ENCODE measurements at regions not wholly inside any gene's neighbourhood (a gene's known extent, or its start where the extent isn't known, plus 50 kb on each side); places are given as distances from the start of the nearest gene placed in this dataset.

DNA sequence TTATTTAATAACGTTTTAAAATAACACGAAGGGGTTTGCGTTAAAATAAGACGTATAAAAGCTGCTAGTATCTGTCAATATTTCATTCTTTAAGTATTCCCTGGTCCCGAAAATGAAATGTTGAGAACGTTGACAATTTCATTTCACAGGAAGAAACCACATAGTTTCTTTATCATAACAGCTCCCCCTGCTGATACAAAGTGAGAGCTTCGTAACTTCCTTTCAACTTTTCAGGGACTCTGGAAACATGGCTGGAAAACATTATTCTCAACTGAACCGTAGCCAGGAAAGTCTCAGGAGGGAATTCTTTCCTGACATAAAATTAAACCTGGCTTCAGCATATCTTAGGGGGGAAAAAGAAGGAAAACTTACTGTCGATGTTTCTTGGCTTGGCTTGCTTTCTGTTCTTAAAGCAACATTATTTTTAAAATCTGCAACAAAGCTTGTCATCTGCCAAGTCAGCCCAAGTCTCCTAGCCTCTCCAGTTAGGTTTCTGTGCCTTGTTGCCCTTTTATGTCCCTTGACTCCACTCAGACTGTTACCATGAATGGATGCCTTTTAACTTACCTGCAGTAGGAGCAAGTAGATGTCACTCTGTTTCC, 122.9 kb upstream of the DAB2 start:
- Histone ChIP-seq H3K4me3 (ENCODE audit: low read depth in 1 of 2, low read length in 2 of 2) (no peak overlapping the region), H3K36me3 (ENCODE audit: control insufficient read depth in 1 of 2, insufficient read depth in 2 of 2, low read length in 2 of 2) (no peaks in the 10 kb centered on the region), H3K27ac (ENCODE audit: low read depth, low read length) (no peak overlapping the region), H3K4me1 (ENCODE audit: control insufficient read depth in 1 of 2, insufficient read depth in 2 of 2, low read length in 2 of 2) (no peaks in the 10 kb centered on the region), H3K9ac (ENCODE audit: low read depth in 1 of 2, low read length in 2 of 2) (no peak overlapping the region), H3K27me3 (ENCODE audit: control insufficient read depth in 1 of 2, insufficient read depth in 2 of 2, low read length in 2 of 2) (no peaks in the 10 kb centered on the region), H3K9me3 (ENCODE audit: control insufficient read depth in 1 of 2, low read length in 2 of 2) (no peaks in the 10 kb centered on the region)

GRCh38 chr5:39544941-39545340, 120.2 kb upstream of the DAB2 start:
- Histone ChIP-seq H3K9ac (ENCODE audit: low read depth in 1 of 2, low read length in 2 of 2) (no peak overlapping the region), H3K27me3 (ENCODE audit: control insufficient read depth in 1 of 2, insufficient read depth in 2 of 2, low read length in 2 of 2) (no peaks in the 10 kb centered on the region), H3K9me3 (ENCODE audit: control insufficient read depth in 1 of 2, low read length in 2 of 2) (no peaks in the 10 kb centered on the region), H3K36me3 (ENCODE audit: control insufficient read depth in 1 of 2, insufficient read depth in 2 of 2, low read length in 2 of 2) (no peaks in the 10 kb centered on the region), H3K27ac (ENCODE audit: low read depth, low read length) (no peak overlapping the region), H3K4me1 (ENCODE audit: control insufficient read depth in 1 of 2, insufficient read depth in 2 of 2, low read length in 2 of 2) (no peaks in the 10 kb centered on the region), H3K4me3 (ENCODE audit: low read depth in 1 of 2, low read length in 2 of 2) (no peak overlapping the region)

DNA sequence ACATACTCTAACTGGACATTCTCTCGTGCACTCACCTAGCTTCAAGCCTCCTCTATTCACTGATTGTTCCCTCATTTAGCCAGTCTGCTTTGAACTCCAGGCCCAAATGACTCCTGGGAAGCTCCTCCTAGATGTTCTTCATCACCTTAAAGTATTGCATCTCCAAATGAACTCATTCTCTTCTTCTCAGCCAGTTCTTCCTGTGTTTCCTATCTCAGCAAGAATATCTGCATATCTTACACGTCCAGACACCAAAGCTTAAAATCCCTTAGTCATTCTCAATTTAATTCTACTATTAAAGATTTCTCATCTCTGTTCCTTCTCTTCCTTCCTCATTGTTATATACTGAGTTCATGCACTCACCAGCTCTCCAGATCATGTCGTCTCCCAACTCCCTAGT, 118.6 kb upstream of the DAB2 start:
- no peak overlapping the region for H3K4me3 ChIP-seq (ENCODE audit: low read depth in 1 of 2, low read length in 2 of 2)
- H3K27me3 ChIP-seq (ENCODE audit: control insufficient read depth in 1 of 2, insufficient read depth in 2 of 2, low read length in 2 of 2) = no peaks in the 10 kb centered on the region
- H3K27ac ChIP-seq (ENCODE audit: low read depth, low read length) = no peak overlapping the region
- no peaks in the 10 kb centered on the region for H3K9me3 ChIP-seq (ENCODE audit: control insufficient read depth in 1 of 2, low read length in 2 of 2)
- no peaks in the 10 kb centered on the region for H3K36me3 ChIP-seq (ENCODE audit: control insufficient read depth in 1 of 2, insufficient read depth in 2 of 2, low read length in 2 of 2)
- H3K4me1 ChIP-seq (ENCODE audit: control insufficient read depth in 1 of 2, insufficient read depth in 2 of 2, low read length in 2 of 2) = no peaks in the 10 kb centered on the region
- no peak overlapping the region for H3K9ac ChIP-seq (ENCODE audit: low read depth in 1 of 2, low read length in 2 of 2)

- Histone ChIP-seq H3K9me3 (ENCODE audit: control insufficient read depth in 1 of 2, low read length in 2 of 2) (no peaks in the 10 kb centered on the region), H3K27me3 (ENCODE audit: control insufficient read depth in 1 of 2, insufficient read depth in 2 of 2, low read length in 2 of 2) (no peaks in the 10 kb centered on the region), H3K4me1 (ENCODE audit: control insufficient read depth in 1 of 2, insufficient read depth in 2 of 2, low read length in 2 of 2) (no peaks in the 10 kb centered on the region), H3K36me3 (ENCODE audit: control insufficient read depth in 1 of 2, insufficient read depth in 2 of 2, low read length in 2 of 2) (no peaks in the 10 kb centered on the region), H3K4me3 (ENCODE audit: low read depth in 1 of 2, low read length in 2 of 2) (no peak overlapping the region), H3K27ac (ENCODE audit: low read depth, low read length) (no peak overlapping the region), H3K9ac (ENCODE audit: low read depth in 1 of 2, low read length in 2 of 2) (no peak overlapping the region)
Measured at GRCh38 chr5:39542511-39543285, 117.9 kb upstream of the DAB2 start.

DNA sequence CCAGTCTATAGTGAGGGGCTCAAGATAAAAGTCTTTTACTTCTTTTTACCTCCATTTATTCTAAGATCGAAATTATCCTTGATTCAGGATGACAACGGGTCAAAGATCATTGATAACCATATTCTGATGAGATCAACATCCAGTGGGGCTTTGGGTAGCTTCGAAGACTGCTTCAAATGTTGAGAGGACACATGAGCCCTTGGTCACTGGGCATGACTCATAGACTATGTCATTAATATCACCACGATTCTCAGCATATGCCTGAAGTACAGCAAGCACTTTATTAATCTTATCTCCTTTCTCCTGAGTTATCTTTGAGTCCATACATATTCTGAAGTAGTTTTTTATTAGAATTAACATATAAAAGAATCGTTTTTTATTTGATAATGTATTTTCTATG, 117.1 kb upstream of the DAB2 start:
- no peak overlapping the region for H3K4me3 ChIP-seq (ENCODE audit: low read depth in 1 of 2, low read length in 2 of 2)
- no peak overlapping the region for H3K9ac ChIP-seq (ENCODE audit: low read depth in 1 of 2, low read length in 2 of 2)
- no peak overlapping the region for H3K27ac ChIP-seq (ENCODE audit: low read depth, low read length)
- H3K36me3 ChIP-seq (ENCODE audit: control insufficient read depth in 1 of 2, insufficient read depth in 2 of 2, low read length in 2 of 2) = no peaks in the 10 kb centered on the region
- H3K27me3 ChIP-seq (ENCODE audit: control insufficient read depth in 1 of 2, insufficient read depth in 2 of 2, low read length in 2 of 2) = no peaks in the 10 kb centered on the region
- H3K4me1 ChIP-seq (ENCODE audit: control insufficient read depth in 1 of 2, insufficient read depth in 2 of 2, low read length in 2 of 2) = no peaks in the 10 kb centered on the region
- no peaks in the 10 kb centered on the region for H3K9me3 ChIP-seq (ENCODE audit: control insufficient read depth in 1 of 2, low read length in 2 of 2)

GRCh38 chr5:39539470-39539869, 114.7 kb upstream of the DAB2 start:
- no peak overlapping the region for H3K9ac ChIP-seq (ENCODE audit: low read depth in 1 of 2, low read length in 2 of 2)
- no peak overlapping the region for H3K27ac ChIP-seq (ENCODE audit: low read depth, low read length)
- H3K27me3 ChIP-seq (ENCODE audit: control insufficient read depth in 1 of 2, insufficient read depth in 2 of 2, low read length in 2 of 2) = no peaks in the 10 kb centered on the region
- no peaks in the 10 kb centered on the region for H3K9me3 ChIP-seq (ENCODE audit: control insufficient read depth in 1 of 2, low read length in 2 of 2)
- no peak overlapping the region for H3K4me3 ChIP-seq (ENCODE audit: low read depth in 1 of 2, low read length in 2 of 2)
- H3K4me1 ChIP-seq (ENCODE audit: control insufficient read depth in 1 of 2, insufficient read depth in 2 of 2, low read length in 2 of 2) = no peaks in the 10 kb centered on the region
- no peaks in the 10 kb centered on the region for H3K36me3 ChIP-seq (ENCODE audit: control insufficient read depth in 1 of 2, insufficient read depth in 2 of 2, low read length in 2 of 2)

- no peaks in the 10 kb centered on the region for H3K36me3 ChIP-seq (ENCODE audit: control insufficient read depth in 1 of 2, insufficient read depth in 2 of 2, low read length in 2 of 2)
- H3K27me3 ChIP-seq (ENCODE audit: control insufficient read depth in 1 of 2, insufficient read depth in 2 of 2, low read length in 2 of 2) = no peaks in the 10 kb centered on the region
- H3K4me3 ChIP-seq (ENCODE audit: low read depth in 1 of 2, low read length in 2 of 2) = no peak overlapping the region
- no peaks in the 10 kb centered on the region for H3K4me1 ChIP-seq (ENCODE audit: control insufficient read depth in 1 of 2, insufficient read depth in 2 of 2, low read length in 2 of 2)
- no peaks in the 10 kb centered on the region for H3K9me3 ChIP-seq (ENCODE audit: control insufficient read depth in 1 of 2, low read length in 2 of 2)
- no peak overlapping the region for H3K27ac ChIP-seq (ENCODE audit: low read depth, low read length)
- no peak overlapping the region for H3K9ac ChIP-seq (ENCODE audit: low read depth in 1 of 2, low read length in 2 of 2)
Measured at GRCh38 chr5:39534690-39535089, 109.9 kb upstream of the DAB2 start.

- H3K4me1 ChIP-seq (ENCODE audit: control insufficient read depth in 1 of 2, insufficient read depth in 2 of 2, low read length in 2 of 2) = no peaks in the 10 kb centered on the region
- H3K9me3 ChIP-seq (ENCODE audit: control insufficient read depth in 1 of 2, low read length in 2 of 2) = no peaks in the 10 kb centered on the region
- H3K36me3 ChIP-seq (ENCODE audit: control insufficient read depth in 1 of 2, insufficient read depth in 2 of 2, low read length in 2 of 2) = no peaks in the 10 kb centered on the region
- H3K4me3 ChIP-seq (ENCODE audit: low read depth in 1 of 2, low read length in 2 of 2) = no peak overlapping the region
- no peaks in the 10 kb centered on the region for H3K27me3 ChIP-seq (ENCODE audit: control insufficient read depth in 1 of 2, insufficient read depth in 2 of 2, low read length in 2 of 2)
- no peak overlapping the region for H3K27ac ChIP-seq (ENCODE audit: low read depth, low read length)
- no peak overlapping the region for H3K9ac ChIP-seq (ENCODE audit: low read depth in 1 of 2, low read length in 2 of 2)
Measured at GRCh38 chr5:39533749-39534148, 109.0 kb upstream of the DAB2 start.

GRCh38 chr5:39532511-39532910, 107.7 kb upstream of the DAB2 start:
- H3K27ac ChIP-seq (ENCODE audit: low read depth, low read length) = no peak overlapping the region
- no peak overlapping the region for H3K9ac ChIP-seq (ENCODE audit: low read depth in 1 of 2, low read length in 2 of 2)
- no peaks in the 10 kb centered on the region for H3K27me3 ChIP-seq (ENCODE audit: control insufficient read depth in 1 of 2, insufficient read depth in 2 of 2, low read length in 2 of 2)
- no peaks in the 10 kb centered on the region for H3K36me3 ChIP-seq (ENCODE audit: control insufficient read depth in 1 of 2, insufficient read depth in 2 of 2, low read length in 2 of 2)
- H3K9me3 ChIP-seq (ENCODE audit: control insufficient read depth in 1 of 2, low read length in 2 of 2) = no peaks in the 10 kb centered on the region
- H3K4me3 ChIP-seq (ENCODE audit: low read depth in 1 of 2, low read length in 2 of 2) = no peak overlapping the region
- H3K4me1 ChIP-seq (ENCODE audit: control insufficient read depth in 1 of 2, insufficient read depth in 2 of 2, low read length in 2 of 2) = no peaks in the 10 kb centered on the region

DNA sequence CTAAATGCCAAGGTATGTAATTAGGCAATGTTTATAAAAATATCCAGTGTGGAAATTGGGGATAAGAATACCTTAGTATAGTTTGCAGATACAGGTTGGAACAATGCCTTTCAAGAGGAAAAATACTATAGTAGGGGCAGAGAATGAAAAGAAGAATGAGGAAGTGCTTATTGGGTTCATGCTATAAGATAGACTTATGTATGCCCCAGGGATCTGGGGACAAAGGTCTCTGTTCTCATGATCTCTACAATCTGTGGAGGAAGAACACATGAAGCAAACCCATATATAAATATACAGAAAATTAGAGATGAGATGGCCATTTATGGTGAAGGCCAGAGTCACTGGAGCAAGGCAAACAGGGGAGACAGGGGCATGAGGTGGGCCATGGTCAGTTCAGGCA, 106.5 kb upstream of the DAB2 start:
- Histone ChIP-seq H3K27me3 (ENCODE audit: control insufficient read depth in 1 of 2, insufficient read depth in 2 of 2, low read length in 2 of 2) (no peaks in the 10 kb centered on the region), H3K36me3 (ENCODE audit: control insufficient read depth in 1 of 2, insufficient read depth in 2 of 2, low read length in 2 of 2) (no peaks in the 10 kb centered on the region), H3K27ac (ENCODE audit: low read depth, low read length) (no peak overlapping the region), H3K9me3 (ENCODE audit: control insufficient read depth in 1 of 2, low read length in 2 of 2) (no peaks in the 10 kb centered on the region), H3K4me3 (ENCODE audit: low read depth in 1 of 2, low read length in 2 of 2) (no peak overlapping the region), H3K4me1 (ENCODE audit: control insufficient read depth in 1 of 2, insufficient read depth in 2 of 2, low read length in 2 of 2) (no peaks in the 10 kb centered on the region), H3K9ac (ENCODE audit: low read depth in 1 of 2, low read length in 2 of 2) (no peak overlapping the region)
